ENCODE measurements at regions not wholly inside any gene's neighbourhood (a gene's known extent, or its start where the extent isn't known, plus 50 kb on each side); places are given as distances from the start of the nearest gene placed in this dataset.

- no peak for FAIRE-seq
Observed at GRCh38 chr7:131781-132482, 60.4 kb upstream of the FAM20C start.

GRCh38 chr7:132899-133298 is 59.5 kb upstream of the FAM20C start:
- no peak for TF ChIP-seq CTCF (IDR thresholded peaks at IDR 0.05; ENCODE audit: insufficient read depth, low read depth, low read length)
- TF ChIP-seq EZH2 (IDR thresholded peaks at IDR 0.05; ENCODE audit: insufficient read depth, low read length), result no peak
- no peaks in the 10 kb centered on the region for H3K79me2 ChIP-seq (ENCODE audit: insufficient read depth, low read length)
- H3K9ac ChIP-seq (ENCODE audit: low read length), result no peak overlapping the region
- H4K20me1 ChIP-seq (ENCODE audit: insufficient read depth, low read length), result no peaks in the 10 kb centered on the region
- no peaks in the 10 kb centered on the region for H3K36me3 ChIP-seq (ENCODE audit: insufficient read depth, low read length)
- H3K27me3 ChIP-seq (ENCODE audit: insufficient read depth, low read length), result no peaks in the 10 kb centered on the region
- Mint-ChIP-seq H3K27ac (ENCODE audit: unreplicated experiment) (no peak overlapping the region), H3K27me3 (ENCODE audit: low read depth, unreplicated experiment) (peaks cover 64% of the 10 kb centered on the region), H3K9me3 (ENCODE audit: unreplicated experiment) (no peaks in the 10 kb centered on the region), H3K4me1 (ENCODE audit: low read depth, unreplicated experiment) (no peaks in the 10 kb centered on the region), H3K36me3 (ENCODE audit: low read depth, unreplicated experiment) (peaks cover 1% of the 10 kb centered on the region), H3K4me3 (ENCODE audit: unreplicated experiment) (no peak overlapping the region)
- H3K4me3 ChIP-seq (ENCODE audit: insufficient read depth, low read depth, low read length), result no peak overlapping the region
- DNase-seq (ENCODE audit: low read depth) (no peak), FAIRE-seq (no peak)
- H3K4me2 ChIP-seq (ENCODE audit: low read length), result no peak overlapping the region
- no peak overlapping the region for H3K27ac ChIP-seq (ENCODE audit: low read depth, low read length)
- H2AFZ ChIP-seq (ENCODE audit: low read depth, low read length), result no peak overlapping the region
- no peaks in the 10 kb centered on the region for H3K9me3 ChIP-seq (ENCODE audit: insufficient read depth, low read depth, low read length)
- H3K4me1 ChIP-seq (ENCODE audit: insufficient read depth, low read length), result no peaks in the 10 kb centered on the region

More at GRCh38 chr7:131781-132482, 60.4 kb upstream of the FAM20C start:
- peak; percentile 29 for DNase-seq (ENCODE audit: low read depth)
- H3K79me2 ChIP-seq (ENCODE audit: insufficient read depth, low read length), result no peaks in the 10 kb centered on the region
- H3K27ac ChIP-seq (ENCODE audit: low read depth, low read length), result no peak overlapping the region
- Mint-ChIP-seq H3K27me3 (ENCODE audit: low read depth, unreplicated experiment) (peaks cover 62% of the 10 kb centered on the region), H3K4me1 (ENCODE audit: low read depth, unreplicated experiment) (no peaks in the 10 kb centered on the region), H3K27ac (ENCODE audit: unreplicated experiment) (no peak overlapping the region), H3K4me3 (ENCODE audit: unreplicated experiment) (no peak overlapping the region), H3K9me3 (ENCODE audit: unreplicated experiment) (peaks cover 5% of the 10 kb centered on the region), H3K36me3 (ENCODE audit: low read depth, unreplicated experiment) (peaks cover 1% of the 10 kb centered on the region)
- peak overlapping the region; percentile 19 for H3K4me2 ChIP-seq (ENCODE audit: low read length)
- no peaks in the 10 kb centered on the region for H3K9me3 ChIP-seq (ENCODE audit: insufficient read depth, low read depth, low read length)
- H4K20me1 ChIP-seq (ENCODE audit: insufficient read depth, low read length), result no peaks in the 10 kb centered on the region
- H3K9ac ChIP-seq (ENCODE audit: low read length), result no peak overlapping the region
- H3K36me3 ChIP-seq (ENCODE audit: insufficient read depth, low read length), result no peaks in the 10 kb centered on the region
- no peaks in the 10 kb centered on the region for H3K27me3 ChIP-seq (ENCODE audit: insufficient read depth, low read length)
- H2AFZ ChIP-seq (ENCODE audit: low read depth, low read length), result peak overlapping the region; percentile 36
- no peak overlapping the region for H3K4me3 ChIP-seq (ENCODE audit: insufficient read depth, low read depth, low read length)
- no peak for TF ChIP-seq CTCF (IDR thresholded peaks at IDR 0.05; ENCODE audit: insufficient read depth, low read depth, low read length)
- no peak for TF ChIP-seq EZH2 (IDR thresholded peaks at IDR 0.05; ENCODE audit: insufficient read depth, low read length)
- no peaks in the 10 kb centered on the region for H3K4me1 ChIP-seq (ENCODE audit: insufficient read depth, low read length)

- Histone ChIP-seq H2AFZ (ENCODE audit: low read depth, low read length) (no peak overlapping the region), H3K9ac (ENCODE audit: low read length) (no peak overlapping the region), H4K20me1 (ENCODE audit: insufficient read depth, low read length) (no peaks in the 10 kb centered on the region), H3K36me3 (ENCODE audit: insufficient read depth, low read length) (no peaks in the 10 kb centered on the region), H3K79me2 (ENCODE audit: insufficient read depth, low read length) (no peaks in the 10 kb centered on the region), H3K4me2 (ENCODE audit: low read length) (no peak overlapping the region), H3K27me3 (ENCODE audit: insufficient read depth, low read length) (no peaks in the 10 kb centered on the region), H3K4me1 (ENCODE audit: insufficient read depth, low read length) (no peaks in the 10 kb centered on the region), H3K4me3 (ENCODE audit: insufficient read depth, low read depth, low read length) (no peak overlapping the region), H3K9me3 (ENCODE audit: insufficient read depth, low read depth, low read length) (no peaks in the 10 kb centered on the region), H3K27ac (ENCODE audit: low read depth, low read length) (no peak overlapping the region)
- no peaks in the 10 kb centered on the region for H3K4me1 Mint-ChIP-seq (ENCODE audit: low read depth, unreplicated experiment)
- peaks cover 1% of the 10 kb centered on the region for H3K36me3 Mint-ChIP-seq (ENCODE audit: low read depth, unreplicated experiment)
- no peak overlapping the region for H3K4me3 Mint-ChIP-seq (ENCODE audit: unreplicated experiment)
- no peak for TF ChIP-seq CTCF (IDR thresholded peaks at IDR 0.05; ENCODE audit: insufficient read depth, low read depth, low read length)
- no peak for TF ChIP-seq EZH2 (IDR thresholded peaks at IDR 0.05; ENCODE audit: insufficient read depth, low read length)
- FAIRE-seq (no peak), DNase-seq (ENCODE audit: low read depth) (no peak)
- no peak overlapping the region for H3K27ac Mint-ChIP-seq (ENCODE audit: unreplicated experiment)
- no peaks in the 10 kb centered on the region for H3K9me3 Mint-ChIP-seq (ENCODE audit: unreplicated experiment)
- H3K27me3 Mint-ChIP-seq (ENCODE audit: low read depth, unreplicated experiment), result peaks cover 62% of the 10 kb centered on the region
Observed at GRCh38 chr7:133470-133869, 58.9 kb upstream of the FAM20C start.
